GM18867 (cell line): ENCODE measurements at regions not wholly inside any gene's neighbourhood (a gene's known extent, or its start where the extent isn't known, plus 50 kb on each side); places are given as distances from the start of the nearest gene placed in this dataset.
"Not testable (repeated sequence)": the region's sequence is repeated elsewhere in the genome, so short reads cannot be mapped to it uniquely, and the experiment has no call there.

Source experiments
- ATAC-seq: cut with Tn5 transposase; IDR thresholded peaks from one replicate; pipeline ENCODE4 v1.9.1; 2021; ENCODE audit warnings: mild to moderate bottlenecking, moderate library complexity; ENCODE audit not compliant: unreplicated experiment

DNA sequence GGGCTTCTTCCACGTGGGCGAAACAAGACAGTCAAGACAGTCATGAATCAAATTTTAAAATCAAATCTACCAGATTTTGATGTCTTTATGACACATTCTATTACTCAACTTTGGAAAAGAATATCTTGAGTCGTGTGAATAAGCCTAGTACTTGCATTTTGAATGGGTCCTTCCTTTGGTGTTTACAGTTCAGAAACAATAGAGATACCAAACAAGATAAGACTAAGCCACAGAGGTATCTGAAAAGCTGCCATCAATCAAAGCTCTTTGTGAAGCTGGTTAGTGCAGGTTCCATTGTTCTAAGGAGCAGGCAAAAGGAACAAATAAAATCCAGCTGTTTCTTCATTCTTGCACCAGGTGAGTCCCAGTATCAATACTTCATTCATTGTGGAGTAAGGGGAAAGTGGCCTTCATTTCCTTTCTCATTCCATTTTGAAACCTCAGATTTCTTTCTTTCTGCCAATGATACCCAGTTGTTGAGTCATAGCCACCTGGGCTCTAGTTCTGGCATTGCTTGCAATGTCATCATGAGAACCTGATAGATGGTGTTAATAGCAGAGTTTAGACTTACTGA lies 151.7 kb upstream of the L3MBTL4 start:
- ATAC-seq, result no peak

DNA sequence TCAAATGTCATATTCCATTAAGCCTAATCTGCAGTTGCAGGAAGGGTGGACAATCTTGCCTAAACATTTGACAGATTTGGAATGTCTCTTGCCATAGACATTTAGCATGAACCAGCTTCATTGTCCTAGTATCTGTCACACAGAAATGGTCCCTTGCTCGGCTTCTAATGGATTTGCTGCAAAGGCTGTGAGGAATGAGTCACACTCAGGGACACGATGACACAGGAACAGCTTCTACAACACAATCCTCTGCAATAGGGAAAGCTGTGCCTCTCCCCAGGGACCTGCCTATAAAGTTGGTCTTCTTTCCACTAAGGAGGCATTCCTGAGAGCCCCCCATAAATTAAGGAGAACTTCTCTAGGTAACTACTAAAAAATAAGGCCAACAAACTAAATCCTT lies 155.1 kb upstream of the L3MBTL4 start:
- ATAC-seq, result no peak

DNA sequence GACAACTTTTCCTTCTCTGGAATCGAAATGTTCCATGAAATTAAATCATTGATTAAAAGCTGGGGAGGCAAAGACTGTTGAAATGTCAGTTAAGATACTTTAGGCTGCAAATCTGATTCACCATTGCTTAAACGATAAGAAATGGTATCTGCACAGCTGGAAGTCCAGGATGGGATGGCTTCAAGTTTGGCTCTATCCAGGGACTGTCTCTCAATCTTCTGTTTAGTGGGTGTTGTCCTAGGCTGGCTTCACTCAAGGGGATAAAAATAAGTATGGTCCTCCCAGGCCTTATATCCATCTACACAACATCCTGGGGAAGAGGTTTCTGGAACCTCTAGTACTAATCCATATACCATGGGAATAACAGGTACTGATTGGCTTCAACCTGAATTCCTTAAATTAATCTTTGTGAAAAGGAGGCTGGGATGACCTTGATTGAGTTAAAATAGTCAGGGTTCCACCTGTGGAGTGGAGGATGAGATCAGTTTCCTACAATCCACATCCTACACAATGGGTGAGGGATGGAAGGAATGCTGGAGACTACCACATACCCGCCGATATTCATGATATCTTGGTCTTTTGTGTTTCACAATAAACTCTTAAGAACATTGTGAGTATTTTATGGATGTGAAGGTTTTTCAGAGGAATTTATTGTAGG lies 156.0 kb upstream of the L3MBTL4 start:
- ATAC-seq, result no peak

DNA sequence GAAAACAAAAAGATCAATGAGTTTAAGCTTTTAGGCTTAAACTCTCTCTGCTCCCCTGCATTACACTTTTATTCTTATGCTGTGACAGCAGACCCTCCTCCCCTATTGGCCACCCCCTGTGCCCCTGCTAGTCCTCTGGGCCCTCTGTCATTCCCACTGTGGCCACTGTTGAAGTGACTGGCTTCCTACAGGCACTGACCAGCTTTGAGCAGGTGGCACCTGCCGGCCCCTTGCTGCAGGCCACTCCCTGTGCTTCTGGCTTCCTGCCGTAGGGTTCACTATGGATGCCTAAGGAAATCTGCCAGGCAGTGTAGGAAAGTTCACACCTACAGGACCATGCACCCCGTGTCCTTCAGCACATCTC lies 156.5 kb upstream of the L3MBTL4 start:
- ATAC-seq, result no peak

DNA sequence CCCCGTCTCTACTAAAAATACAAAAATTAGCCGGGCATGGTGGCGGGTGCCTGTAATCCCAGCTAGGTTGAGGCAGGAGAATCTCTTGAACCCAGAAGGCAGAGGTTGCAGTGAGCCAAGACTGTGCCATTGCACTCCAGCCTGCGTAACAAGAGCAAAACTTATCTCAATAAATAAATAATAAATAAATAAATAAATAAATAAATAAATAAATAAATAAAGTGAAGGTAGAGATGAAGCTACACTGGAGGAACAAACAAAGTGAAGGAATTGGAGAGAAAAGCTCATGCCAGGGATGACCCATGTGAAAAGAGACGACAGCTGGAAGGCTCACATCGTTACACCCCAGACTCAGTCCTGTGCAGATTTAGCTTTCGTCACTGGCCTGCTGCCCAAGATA lies 157.3 kb upstream of the ARHGAP28 start:
- not testable (repeated sequence) for ATAC-seq

DNA sequence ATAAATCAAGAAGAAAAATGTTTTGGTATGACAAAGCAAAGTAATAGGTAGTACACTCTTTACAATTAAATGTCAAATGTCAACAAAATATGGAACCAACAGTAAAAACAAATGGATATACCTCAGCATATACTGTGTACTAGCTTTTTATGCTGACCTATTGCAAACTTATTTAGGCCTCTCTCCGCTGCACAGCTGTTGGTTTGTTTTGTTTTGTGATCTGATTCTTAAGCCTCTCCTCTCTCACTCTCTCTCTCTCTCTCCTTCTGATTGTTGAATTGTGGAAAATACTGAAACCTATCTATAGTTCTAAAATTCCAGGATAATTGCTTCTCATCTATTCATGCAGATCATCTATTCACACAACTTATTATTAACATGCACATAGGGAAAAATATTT lies 154.9 kb upstream of the ARHGAP28 start:
- no peak for ATAC-seq

DNA sequence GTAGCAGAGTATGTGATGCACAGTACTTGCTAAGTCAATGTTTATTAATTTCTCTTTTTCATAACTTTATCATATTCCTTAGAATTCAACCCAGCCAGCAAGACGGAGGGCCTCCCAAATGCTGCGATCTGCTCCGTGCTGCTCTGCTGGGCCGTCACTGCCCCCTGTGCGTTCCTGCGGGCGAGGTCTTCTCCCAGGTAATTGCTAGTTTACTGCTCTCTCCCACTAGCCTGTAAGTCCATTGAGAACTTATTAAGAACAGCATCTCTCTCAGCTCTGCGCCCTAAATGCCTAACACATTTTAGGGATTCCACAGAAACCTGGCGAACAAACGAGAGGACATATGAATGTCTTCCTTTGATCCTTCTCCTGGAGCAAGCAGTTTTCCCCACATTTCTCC lies 153.6 kb upstream of the ARHGAP28 start:
- ATAC-seq, result no peak

DNA sequence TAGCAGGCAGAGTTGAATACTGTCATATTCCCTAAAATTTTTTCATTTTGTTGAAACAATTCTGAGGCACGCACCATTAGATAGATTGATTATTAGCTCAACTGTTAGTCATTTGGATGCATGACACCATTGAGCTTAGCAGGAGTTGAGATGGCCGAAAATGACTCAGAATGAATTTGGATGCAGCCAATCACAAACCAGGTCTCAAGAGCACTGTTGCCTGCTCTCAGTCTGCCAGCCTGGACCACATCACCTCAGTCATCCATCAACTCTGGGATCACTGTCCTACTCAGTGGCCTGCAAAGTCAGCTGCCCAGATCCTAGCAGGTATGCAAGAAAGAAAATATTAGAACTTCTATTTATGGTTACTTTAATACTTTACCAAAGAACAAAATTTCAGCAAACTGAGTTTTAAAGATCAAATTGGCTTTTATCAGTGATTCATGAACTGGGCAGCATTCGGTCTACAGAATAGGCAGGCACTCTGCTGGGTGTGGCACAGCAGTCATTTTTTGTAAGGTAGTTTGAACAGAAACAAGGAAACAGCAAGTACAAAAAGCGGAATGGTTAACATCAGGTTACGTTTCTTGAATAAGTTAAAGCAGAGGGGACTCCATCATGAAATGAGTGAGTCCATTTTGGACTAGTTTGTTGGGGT lies 152.7 kb upstream of the ARHGAP28 start:
- no peak for ATAC-seq

DNA sequence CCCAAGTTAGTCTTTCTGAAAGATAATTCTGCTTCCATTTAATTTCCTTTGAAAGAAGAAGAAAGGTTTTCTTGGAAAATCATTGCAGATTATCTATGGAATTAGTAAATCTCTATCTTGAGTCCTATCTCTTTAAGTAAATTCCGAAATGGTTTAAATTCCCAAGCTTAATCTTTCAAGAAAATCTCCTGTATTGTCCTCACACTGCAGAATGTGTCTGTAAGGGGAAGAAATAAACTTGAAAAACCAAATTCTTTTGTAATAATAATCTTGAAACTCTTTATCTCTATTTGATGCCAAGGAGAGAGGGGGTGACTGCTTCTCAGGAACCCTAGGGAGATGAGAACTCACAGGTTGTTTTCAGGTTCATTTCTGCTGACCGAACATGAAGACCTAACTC lies 150.8 kb upstream of the ARHGAP28 start:
- ATAC-seq, result no peak

DNA sequence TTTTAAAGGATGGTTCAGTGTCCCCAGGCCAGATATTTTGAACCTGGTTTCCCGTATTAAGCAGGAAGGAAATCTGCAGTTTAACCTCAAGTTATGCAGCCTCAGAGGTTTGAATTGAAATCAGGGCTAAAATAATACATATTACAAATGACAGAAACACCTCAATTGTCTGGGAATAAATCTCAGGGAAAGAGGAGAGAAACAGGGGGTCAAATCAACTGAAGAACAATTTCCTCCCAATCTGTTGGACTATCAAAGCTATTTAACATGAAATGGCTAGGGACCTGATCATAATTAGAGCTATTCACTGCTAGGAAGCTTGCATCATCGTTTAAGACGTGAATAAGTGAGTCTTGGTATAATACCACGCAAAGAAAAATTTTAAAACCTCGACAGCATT lies 150.0 kb upstream of the ARHGAP28 start:
- ATAC-seq, result no peak

DNA sequence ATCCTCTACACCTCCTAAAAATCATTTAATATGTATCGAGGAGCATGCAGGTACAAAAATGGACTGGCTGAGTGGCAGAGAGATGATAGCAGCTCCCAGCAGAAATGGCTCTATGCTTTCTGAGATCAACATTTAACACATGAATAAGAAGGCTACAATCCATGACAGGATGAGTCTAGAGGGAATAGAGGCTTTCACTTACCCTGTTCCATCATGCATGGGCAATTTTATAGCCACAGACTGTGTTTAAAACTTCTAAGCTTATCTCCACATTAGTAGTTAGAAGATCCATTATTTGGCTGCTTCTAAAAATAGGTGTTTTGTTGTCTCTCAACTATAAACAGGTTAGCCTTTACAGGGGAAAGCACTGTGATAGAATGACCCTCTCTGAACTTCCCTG lies 149.1 kb upstream of the ARHGAP28 start:
- no peak for ATAC-seq

DNA sequence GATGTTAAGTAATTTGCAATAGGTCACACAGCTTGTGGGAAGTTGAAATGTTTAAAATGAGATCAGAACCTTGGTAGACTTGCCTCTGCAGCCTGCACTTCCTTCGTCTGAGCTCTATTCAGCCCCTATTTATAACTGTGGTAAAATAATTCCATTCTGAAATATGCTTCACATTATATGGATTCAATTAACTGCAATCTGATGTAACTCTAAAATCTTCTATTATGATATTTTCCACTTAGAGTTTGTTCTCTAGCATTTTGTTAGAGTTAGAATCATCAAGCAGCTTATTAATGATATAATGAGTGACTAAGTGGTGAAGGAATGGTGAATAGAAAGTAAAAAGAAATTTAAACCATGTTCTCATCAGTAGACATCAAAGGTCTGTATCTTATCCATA lies 139.6 kb upstream of the ARHGAP28 start:
- ATAC-seq, result no peak

DNA sequence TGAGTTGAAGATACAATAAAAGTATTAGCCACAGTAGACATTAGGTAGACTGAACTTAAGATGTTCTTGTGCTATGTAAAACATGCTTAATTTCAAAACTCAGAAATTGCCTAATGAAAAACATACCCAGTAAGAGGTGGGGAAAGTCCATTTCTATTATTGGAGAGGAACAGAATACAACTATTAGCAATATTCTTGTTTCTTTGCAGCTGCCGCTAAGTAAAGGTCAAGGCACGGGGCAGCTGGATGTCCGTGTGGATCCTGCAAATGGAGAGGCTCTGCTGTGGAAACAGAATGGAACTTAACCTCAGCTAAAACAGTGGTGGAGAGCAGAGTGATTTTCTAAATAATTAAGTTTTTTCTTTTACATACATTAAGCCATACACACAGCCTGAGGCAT lies 139.2 kb upstream of the ARHGAP28 start:
- no peak for ATAC-seq

DNA sequence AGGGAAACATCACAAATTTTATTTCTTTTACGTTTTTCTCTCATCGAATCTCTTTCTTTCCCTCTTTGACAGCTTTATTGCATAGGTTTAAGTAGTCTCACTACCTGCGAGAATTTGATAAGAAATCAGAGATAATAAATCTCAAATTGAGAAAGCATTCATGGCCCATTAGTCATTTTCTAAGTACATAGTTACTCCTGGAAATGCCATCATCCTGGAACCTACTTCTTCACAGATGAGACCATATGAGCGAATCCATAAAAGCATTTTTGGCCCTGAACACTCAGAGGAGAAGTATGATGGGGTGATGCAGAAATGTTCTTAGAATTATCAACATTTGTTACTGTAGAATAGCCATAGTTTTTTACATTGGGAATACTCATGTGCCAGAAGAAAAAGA lies 138.0 kb upstream of the ARHGAP28 start:
- ATAC-seq, result no peak

DNA sequence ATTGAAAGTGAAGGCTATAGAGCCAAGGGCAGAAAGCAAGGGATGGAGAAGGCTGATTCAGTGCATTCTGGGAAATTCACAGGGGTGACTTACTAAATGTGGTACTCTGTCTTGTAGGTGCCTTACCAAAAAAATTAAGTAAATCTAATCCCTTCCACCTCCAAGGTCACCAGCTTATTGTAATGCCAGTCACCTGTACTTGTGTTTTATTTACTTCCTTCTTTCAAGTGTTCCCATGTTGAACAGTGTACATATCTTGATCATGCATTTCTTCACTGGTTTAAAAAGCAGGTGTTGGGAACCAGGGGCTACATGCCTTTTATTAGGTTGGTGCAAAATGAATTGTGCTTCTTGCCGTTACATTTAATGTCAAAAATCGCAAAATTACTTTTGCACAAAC lies 137.0 kb upstream of the ARHGAP28 start:
- no peak for ATAC-seq

DNA sequence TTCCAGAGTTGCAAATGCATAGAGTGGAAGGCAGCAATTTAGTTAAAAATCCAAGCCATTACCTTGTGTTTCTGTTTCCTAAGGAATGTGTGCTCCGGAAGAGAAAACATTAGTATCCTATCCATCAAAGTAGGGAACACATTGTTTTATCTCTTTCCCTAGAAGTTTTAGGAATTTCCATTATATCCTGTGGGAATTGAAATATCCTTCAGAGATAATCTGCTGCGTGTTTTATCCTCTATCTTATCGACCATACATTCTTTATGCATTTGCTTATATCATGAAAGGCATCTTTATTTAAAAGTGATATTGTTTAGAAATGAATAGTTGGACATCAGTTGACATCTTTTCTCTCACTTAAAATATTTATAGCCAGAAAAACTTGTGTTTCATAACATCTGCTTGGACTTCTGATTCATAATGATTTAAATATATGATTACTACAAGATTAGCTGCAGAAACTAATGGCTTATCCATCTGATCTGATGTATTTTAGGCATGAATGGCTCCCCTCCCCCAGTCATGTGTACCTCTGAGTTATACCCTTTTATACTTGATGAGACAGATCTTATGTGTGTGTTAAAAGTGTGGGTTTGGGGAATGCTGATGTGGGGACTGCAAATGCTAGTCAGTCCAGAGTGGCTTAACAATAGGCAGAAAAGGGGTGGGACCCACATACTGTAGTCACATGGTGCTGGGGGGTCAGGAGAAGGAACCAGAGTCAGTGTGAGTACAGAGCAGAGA lies 136.2 kb upstream of the ARHGAP28 start:
- ATAC-seq, result no peak

DNA sequence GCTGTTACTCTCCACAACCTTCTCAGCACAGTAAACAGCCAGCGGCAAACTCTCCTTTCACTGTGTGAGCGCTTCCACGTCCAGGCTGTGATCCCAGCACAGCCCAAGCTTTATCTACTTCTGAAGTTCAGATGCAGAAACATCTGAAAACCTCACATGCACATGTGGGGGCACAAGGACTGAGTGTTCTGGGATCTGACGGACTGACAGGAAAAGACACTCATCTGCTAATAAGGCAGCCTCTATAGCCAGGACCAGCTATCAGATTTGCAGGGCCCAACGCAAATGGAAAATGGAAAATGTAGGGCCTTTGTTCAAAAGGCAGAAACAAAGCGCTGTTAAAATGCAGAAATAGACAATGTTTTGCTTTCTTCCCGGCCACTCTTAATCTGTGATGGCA lies 133.8 kb upstream of the ARHGAP28 start:
- ATAC-seq, result no peak

DNA sequence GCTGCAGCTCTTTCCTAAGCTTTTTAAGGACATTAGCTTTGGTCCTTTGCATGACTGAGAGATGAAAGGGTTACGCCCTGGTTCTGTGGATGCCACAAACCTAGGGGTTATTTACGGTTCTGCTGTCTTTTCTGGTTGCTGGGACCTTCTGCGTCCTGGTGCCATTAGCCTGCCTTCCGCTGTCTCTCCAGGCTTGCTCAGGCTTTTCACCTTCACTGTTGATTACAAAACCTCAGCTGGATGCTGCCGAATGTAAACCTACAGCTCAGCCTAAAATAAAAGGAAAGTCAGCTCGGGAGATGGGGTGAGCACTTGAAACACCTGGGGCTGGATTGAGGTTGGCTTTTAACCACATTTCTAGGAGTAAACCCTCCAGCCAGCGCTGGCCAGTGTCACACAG lies 130.9 kb upstream of the ARHGAP28 start:
- ATAC-seq, result no peak

DNA sequence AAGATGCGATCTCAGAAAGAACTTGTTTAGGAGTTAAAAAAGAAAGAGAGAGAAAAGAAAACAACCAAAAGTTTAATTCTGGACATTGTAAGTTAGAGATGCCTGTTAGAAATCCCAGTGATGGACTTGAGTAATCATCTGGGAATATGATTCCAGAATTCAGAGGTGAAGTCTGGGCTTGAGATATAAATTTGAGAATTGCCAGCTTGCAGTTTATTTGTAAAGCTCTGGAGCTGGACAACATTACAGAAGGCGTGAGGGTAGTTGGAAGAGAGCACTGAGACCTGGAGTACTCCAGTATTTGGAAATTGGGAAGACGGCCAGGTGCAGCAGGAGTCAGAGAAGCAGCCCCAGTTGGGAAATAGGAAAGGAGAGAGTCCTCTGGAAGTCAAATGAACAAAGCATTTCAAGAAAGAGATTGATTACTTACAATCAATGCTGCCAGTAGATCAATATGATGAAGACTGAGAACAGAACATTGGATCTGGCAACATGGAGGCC lies 128.8 kb upstream of the ARHGAP28 start:
- no peak for ATAC-seq

DNA sequence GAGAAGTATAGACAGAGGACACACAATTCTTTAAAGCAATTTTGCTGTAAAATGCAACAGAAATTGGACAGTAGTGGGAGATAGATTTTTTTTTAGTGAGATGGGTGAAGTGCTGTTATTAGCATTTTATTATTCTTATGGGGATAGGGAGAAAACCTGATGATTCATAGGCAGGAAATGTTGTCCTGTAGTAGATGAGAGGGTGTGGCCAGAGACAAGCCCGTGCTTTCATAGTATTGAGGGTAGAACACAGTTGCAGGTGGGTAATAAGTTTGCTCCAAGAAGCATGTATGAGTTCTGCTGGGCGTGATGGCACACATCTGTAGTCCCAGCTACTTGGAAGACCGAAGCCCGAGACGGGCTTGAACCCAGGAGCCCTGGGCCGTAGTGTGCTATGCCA lies 128.3 kb upstream of the ARHGAP28 start:
- ATAC-seq, result no peak

DNA sequence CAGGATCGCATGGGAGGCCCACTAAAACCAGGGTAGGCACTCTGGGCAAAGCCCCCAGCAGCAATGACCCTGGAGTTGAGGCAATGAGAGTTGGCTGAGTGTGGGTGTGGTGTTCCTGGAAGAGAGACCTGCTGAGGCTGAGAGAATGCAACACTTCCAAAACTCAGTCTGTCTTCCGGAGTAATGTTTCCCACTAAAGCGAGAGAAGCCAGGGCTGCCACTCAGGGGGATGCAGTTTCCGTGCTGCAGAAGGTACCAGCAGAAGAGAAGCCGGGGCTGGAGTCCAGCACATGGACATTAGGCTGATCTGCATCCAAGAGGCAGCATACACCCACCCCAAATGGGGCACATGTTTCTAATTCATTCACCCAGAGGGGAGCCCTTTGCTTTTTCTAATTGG lies 127.2 kb upstream of the ARHGAP28 start:
- ATAC-seq, result no peak

DNA sequence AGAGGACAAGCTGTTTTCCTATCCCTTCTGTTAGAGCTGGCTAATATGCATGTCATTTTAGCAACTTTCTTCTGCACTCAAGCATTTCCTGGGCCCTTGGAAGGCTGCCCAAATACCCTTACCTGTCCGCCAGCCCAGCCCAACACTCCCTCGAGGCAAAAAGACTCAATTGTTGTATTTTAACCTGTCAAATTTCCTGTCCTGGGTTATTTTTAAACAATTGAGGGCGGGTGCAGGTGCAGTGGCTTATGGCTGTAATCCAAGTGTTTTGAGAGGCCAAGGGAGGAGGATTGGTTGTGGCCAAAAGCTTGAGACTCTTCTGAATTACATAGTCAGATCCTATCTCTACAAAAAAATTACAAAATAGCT lies 125.0 kb upstream of the ARHGAP28 start:
- ATAC-seq, result no peak
